GM21390 (cell line): ENCODE measurements at regions not wholly inside any gene's neighbourhood (a gene's known extent, or its start where the extent isn't known, plus 50 kb on each side); places are given as distances from the start of the nearest gene placed in this dataset.
"Not testable (repeated sequence)": the region's sequence is repeated elsewhere in the genome, so short reads cannot be mapped to it uniquely, and the experiment has no call there.

Experiments
- ATAC-seq: cut with Tn5 transposase; IDR thresholded peaks from one replicate; pipeline ENCODE4 v1.9.1; 2021; ENCODE audit not compliant: unreplicated experiment

GRCh38 chr11:134851503-134852224, 439.6 kb upstream of the B3GAT1 start:
- not testable (repeated sequence) for ATAC-seq

DNA sequence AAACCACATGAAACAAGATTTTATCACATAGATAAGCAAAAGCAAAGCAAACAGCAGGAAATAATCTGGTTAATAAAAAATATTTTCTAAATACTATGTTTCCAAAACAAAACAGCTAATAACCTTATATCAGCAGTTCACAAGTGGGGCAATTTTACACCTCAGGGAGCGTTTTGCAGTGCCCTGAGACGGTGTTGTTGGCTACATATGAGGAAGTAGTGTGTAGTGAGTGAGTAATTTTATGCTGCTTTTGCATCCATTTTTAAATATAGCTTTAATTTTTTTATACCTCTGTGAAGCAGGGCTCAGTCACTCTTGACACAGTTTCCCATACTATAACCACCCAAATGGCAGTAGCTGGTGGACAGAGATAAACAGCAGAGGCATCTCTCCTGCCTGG, 438.5 kb upstream of the B3GAT1 start:
- no peak for ATAC-seq

- ATAC-seq: no peak
Measured at GRCh38 chr11:134849833-134850232, 437.8 kb upstream of the B3GAT1 start.

DNA sequence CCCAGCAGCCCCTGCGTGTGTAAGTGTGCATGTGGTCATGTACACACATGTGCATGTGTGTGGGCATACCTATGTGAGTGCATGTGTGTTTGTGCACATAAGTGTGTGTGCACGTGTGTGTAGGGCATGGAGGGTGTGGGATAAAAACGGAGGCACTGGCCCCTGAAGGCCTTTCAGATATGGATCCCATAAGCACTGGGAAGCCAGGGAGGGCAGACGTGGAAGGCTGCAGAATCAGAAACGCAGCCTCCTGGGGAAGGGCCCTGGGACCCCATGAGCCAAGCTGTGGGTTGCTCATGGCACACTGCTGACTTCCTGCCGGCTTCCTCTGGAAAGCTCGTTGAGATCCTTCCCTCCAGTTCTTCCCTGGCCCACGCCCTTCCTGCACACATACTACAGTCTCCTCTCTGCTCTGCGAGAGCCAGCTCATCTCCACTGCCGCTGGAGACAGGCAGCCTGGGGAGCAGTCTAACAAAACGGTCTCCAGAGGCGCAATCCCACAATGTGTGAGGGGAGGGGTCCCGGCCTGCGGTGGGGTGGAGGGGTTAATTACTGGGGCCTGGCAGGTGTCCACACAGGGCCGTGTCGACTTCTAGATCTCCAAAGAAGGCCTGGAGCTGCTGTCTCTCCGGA, 435.2 kb upstream of the B3GAT1 start:
- ATAC-seq: no peak

GRCh38 chr11:134846328-134847082, 434.5 kb upstream of the B3GAT1 start:
- ATAC-seq: no peak

GRCh38 chr11:134845474-134846327, 433.7 kb upstream of the B3GAT1 start:
- no peak for ATAC-seq

DNA sequence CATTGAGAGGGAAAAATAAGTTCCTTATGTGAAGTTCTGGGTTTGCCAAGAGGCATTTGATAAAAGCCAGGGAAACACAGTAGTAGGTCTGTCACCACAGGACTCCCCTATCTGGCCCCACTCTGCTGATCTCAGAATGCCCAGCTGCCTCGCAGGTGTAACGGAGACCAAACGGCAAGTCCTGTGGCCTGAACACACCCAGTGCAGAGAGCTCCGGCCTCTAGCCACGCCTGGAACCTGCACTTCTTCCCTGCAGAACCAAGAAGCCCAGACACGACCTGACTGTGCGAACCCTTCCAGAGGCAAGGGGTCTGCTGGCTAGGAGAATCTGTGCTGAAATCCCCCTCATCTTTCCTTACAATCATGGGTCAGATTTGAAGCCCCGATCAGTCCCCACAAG, 432.8 kb upstream of the B3GAT1 start:
- no peak for ATAC-seq

GRCh38 chr11:134843735-134844134, 431.7 kb upstream of the B3GAT1 start:
- no peak for ATAC-seq

DNA sequence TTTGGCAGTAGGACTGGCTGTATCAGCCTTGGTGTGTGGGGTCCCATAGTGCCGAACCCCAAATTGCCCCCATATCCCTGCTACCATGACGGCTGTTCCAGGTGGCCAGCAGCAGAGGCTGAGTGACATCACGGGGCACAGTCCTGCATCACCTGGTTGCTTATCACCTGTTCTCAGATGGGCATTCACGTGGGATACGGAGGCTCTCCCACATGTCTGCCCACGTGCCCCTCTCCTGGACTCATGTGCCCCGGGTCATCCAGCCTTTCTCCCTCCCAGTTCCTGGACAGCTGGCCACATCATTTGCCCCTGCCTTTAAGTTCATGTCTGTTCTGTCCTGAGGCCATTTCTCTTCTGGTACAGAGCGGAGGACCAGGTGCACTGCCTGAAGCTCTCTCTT, 431.0 kb upstream of the B3GAT1 start:
- ATAC-seq: no peak

GRCh38 chr11:134841972-134842371, 429.9 kb upstream of the B3GAT1 start:
- ATAC-seq: no peak

DNA sequence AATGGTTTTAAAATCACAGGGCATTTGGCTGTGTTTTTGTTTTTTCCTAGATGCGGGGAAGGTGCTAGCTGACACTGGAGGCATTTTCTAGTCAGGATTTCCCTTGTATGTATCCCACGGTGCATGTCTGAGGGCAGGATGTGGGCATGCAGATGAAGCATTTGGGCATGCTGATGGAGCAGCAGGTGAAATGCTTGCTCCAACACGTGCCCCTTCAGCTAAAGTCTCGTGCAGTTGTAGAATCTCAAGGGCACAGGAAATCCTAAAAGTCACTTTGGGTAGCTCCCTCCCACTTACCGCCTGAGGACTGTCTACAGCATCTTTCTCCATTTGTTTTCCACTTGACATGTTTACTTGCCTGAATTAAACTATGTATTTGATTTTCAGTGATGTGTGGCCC, 429.4 kb upstream of the B3GAT1 start:
- ATAC-seq: no peak

- ATAC-seq: no peak
Measured at GRCh38 chr11:134840945-134841344, 428.9 kb upstream of the B3GAT1 start.

- not testable (repeated sequence) for ATAC-seq
Measured at GRCh38 chr11:134840165-134840564, 428.1 kb upstream of the B3GAT1 start.

GRCh38 chr11:134838708-134839107, 426.7 kb upstream of the B3GAT1 start:
- no peak for ATAC-seq

- ATAC-seq: no peak
Measured at GRCh38 chr11:134837887-134838232, 425.8 kb upstream of the B3GAT1 start.

- ATAC-seq: no peak
Measured at GRCh38 chr11:134837166-134837886, 425.3 kb upstream of the B3GAT1 start.

- ATAC-seq: no peak
Measured at GRCh38 chr11:134836561-134836960, 424.5 kb upstream of the B3GAT1 start.

DNA sequence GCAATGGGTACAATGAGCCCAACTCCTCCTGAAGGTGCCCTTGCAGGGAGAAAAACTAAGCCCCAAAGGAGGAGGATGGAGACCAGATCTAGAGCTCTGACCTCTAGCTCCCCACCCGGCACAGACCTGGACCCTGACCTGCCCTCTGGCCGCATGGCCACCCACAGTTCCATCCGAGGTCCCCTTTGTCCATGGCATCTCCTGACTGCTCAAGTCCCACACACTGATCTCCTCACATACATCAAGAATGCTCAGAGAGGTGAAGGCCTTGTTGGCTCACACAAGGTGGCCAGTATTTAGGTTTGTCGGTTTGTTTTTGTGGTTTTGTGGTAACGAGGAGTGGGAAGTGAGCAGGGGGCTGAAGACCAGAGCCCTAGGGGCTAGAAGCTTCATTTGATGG, 423.5 kb upstream of the B3GAT1 start:
- ATAC-seq: no peak

GRCh38 chr11:134830312-134830711, 418.3 kb upstream of the B3GAT1 start:
- ATAC-seq: no peak

GRCh38 chr11:134823970-134824369, 411.9 kb upstream of the B3GAT1 start:
- no peak for ATAC-seq

- ATAC-seq: no peak
Measured at GRCh38 chr11:134822897-134823296, 410.9 kb upstream of the B3GAT1 start.
